Neural cell (in vitro differentiated cells): ENCODE measurements at regions not wholly inside any gene's neighbourhood (a gene's known extent, or its start where the extent isn't known, plus 50 kb on each side); places are given as distances from the start of the nearest gene placed in this dataset.

ENCODE experiments used
- H2AFZ ChIP-seq: fragments of 200-600, 300-800 bp; sonication (generic), shearing (Covaris generic); 2 replicates; pipeline ENCODE4 v1.6.0; 2014; ENCODE audit warnings: low read depth, mild to moderate bottlenecking, antibody characterized with exemption, low read length, moderate library complexity
- H3F3A ChIP-seq: fragments of 200-600 bp; shearing (Covaris generic); 2 replicates; pipeline ENCODE4 v1.6.1; 2016; ENCODE audit warnings: mild to moderate bottlenecking, moderate library complexity, mixed read lengths, antibody characterized with exemption, low read length; ENCODE audit not compliant: insufficient read depth, poor library complexity, severe bottlenecking
- H3K27ac ChIP-seq: fragments of 200-600, 300-800 bp; sonication (generic), shearing (Covaris generic); 2 replicates; pipeline ENCODE4 v1.5.1; 2014; ENCODE audit warnings: mild to moderate bottlenecking, low read length, moderate library complexity
- H3K27me3 ChIP-seq: fragments of 300-800, 200-600 bp; sonication (generic), shearing (Covaris generic); 2 replicates; pipeline ENCODE4 v1.6.0; 2014; ENCODE audit warnings: mild to moderate bottlenecking, low read depth, low read length, moderate library complexity; ENCODE audit not compliant: insufficient read depth
- H3K36me3 ChIP-seq: fragments of 300-800, 200-600 bp; sonication (generic), shearing (Covaris generic); 2 replicates; pipeline ENCODE4 v1.5.1; 2014; ENCODE audit warnings: mild to moderate bottlenecking, antibody characterized with exemption, low read length, moderate library complexity; ENCODE audit not compliant: insufficient read depth
- H3K4me2 ChIP-seq: fragments of 300-800, 200-600 bp; sonication (generic), shearing (Covaris generic); 2 replicates; pipeline ENCODE4 v1.6.0; 2014; ENCODE audit warnings: mild to moderate bottlenecking, low read length
- H3K4me3 ChIP-seq: fragments of 300-800, 200-600 bp; sonication (generic), shearing (Covaris generic); 2 replicates; pipeline ENCODE4 v1.5.1; 2014; ENCODE audit warnings: mild to moderate bottlenecking, low read length, moderate library complexity
- H3K79me2 ChIP-seq: fragments of 200-600 bp; shearing (Covaris generic); replicated peaks from 2 replicates; pipeline ENCODE4 v1.6.0; 2014; ENCODE audit warnings: mild to moderate bottlenecking, low read length, moderate library complexity; ENCODE audit not compliant: insufficient read depth
- H3K9ac ChIP-seq: fragments of 300-800, 200-600 bp; sonication (generic), shearing (Covaris generic); 2 replicates; pipeline ENCODE4 v1.6.1; 2016; ENCODE audit warnings: mild to moderate bottlenecking, low read length, mixed read lengths
- H3K9me2 ChIP-seq: fragments of 200-600 bp; shearing (Covaris generic); 2 replicates; pipeline ENCODE4 v1.6.1; 2016; ENCODE audit warnings: mild to moderate bottlenecking, low read length, mixed read lengths; ENCODE audit not compliant: insufficient read depth
- H3K9me3 ChIP-seq: fragments of 200-600, 300-800 bp; sonication (generic), shearing (Covaris generic); 2 replicates; pipeline ENCODE4 v1.6.1; 2016; ENCODE audit warnings: mild to moderate bottlenecking, mixed run types, low read length, moderate library complexity, mixed read lengths
- H4K20me1 ChIP-seq: fragments of 200-600 bp; shearing (Covaris generic); 2 replicates; pipeline ENCODE4 v1.6.1; 2016; ENCODE audit warnings: mild to moderate bottlenecking, mixed run types; ENCODE audit not compliant: insufficient read depth
- CTCF ChIP-seq: fragments of 450-650 bp; IDR thresholded peaks from 2 replicates; pipeline ENCODE4 v1.5.1; 2014; ENCODE audit warnings: antibody characterized with exemption, mild to moderate bottlenecking, moderate library complexity; ENCODE audit not compliant: poor library complexity, severe bottlenecking
- EP300 ChIP-seq: fragments of 450-650 bp; conservative IDR thresholded peaks from 2 replicates; pipeline ENCODE4 v1.6.1; 2014; ENCODE audit warnings: antibody characterized with exemption, mild to moderate bottlenecking, moderate library complexity; ENCODE audit not compliant: poor library complexity, severe bottlenecking
- EZH2 ChIP-seq: fragments of 200-600, 300-800 bp; shearing (Covaris generic), sonication (generic); IDR thresholded peaks from 2 replicates; pipeline ENCODE4 v1.6.1; 2014; ENCODE audit warnings: antibody characterized with exemption, low read length, borderline replicate concordance, mild to moderate bottlenecking; ENCODE audit not compliant: insufficient read depth, poor library complexity, severe bottlenecking
- MXI1 ChIP-seq: fragments of 450-650 bp; conservative IDR thresholded peaks from 2 replicates; pipeline ENCODE4 v1.6.1; 2014; ENCODE audit warnings: antibody characterized with exemption, mild to moderate bottlenecking; ENCODE audit not compliant: poor library complexity, severe bottlenecking
- POLR2AphosphoS5 ChIP-seq: IDR thresholded peaks from 2 replicates; pipeline ENCODE4 v1.6.1; 2012
- RAD21 ChIP-seq: fragments of 450-650 bp; conservative IDR thresholded peaks from 2 replicates; pipeline ENCODE4 v1.6.1; 2014; ENCODE audit warnings: antibody characterized with exemption, mild to moderate bottlenecking, moderate library complexity
- REST ChIP-seq: IDR thresholded peaks from 2 replicates; pipeline ENCODE4 v1.6.1; 2012; ENCODE audit warnings: borderline replicate concordance
- SMC3 ChIP-seq: fragments of 450-650 bp; conservative IDR thresholded peaks from 2 replicates; pipeline ENCODE4 v1.6.1; 2014; ENCODE audit warnings: antibody characterized with exemption, mild to moderate bottlenecking, moderate library complexity; ENCODE audit not compliant: poor library complexity
- TAF1 ChIP-seq: IDR thresholded peaks from 2 replicates; pipeline ENCODE4 v1.6.1; 2012; ENCODE audit warnings: low read depth

GRCh38 chr1:190679983-190680382 is 202.3 kb upstream of the BRINP3 start:
- Histone ChIP-seq H3F3A (no peaks in the 10 kb centered on the region), H3K9me2 (no peaks in the 10 kb centered on the region), H2AFZ (no peak overlapping the region), H3K4me3 (no peak overlapping the region), H3K27me3 (no peaks in the 10 kb centered on the region), H3K9me3 (no peaks in the 10 kb centered on the region), H3K79me2 (no peaks in the 10 kb centered on the region), H3K36me3 (no peaks in the 10 kb centered on the region), H4K20me1 (no peaks in the 10 kb centered on the region), H3K27ac (no peak overlapping the region), H3K9ac (no peak overlapping the region), H3K4me2 (no peak overlapping the region)
- TF ChIP-seq EZH2 (no peak), RAD21 (no peak), CTCF (no peak), SMC3 (no peak), POLR2AphosphoS5 (no peak)

- Histone ChIP-seq H2AFZ (no peak overlapping the region), H3F3A (no peaks in the 10 kb centered on the region), H3K9me2 (no peaks in the 10 kb centered on the region), H3K4me3 (no peak overlapping the region), H3K9ac (no peak overlapping the region), H4K20me1 (no peaks in the 10 kb centered on the region), H3K79me2 (no peaks in the 10 kb centered on the region), H3K9me3 (no peaks in the 10 kb centered on the region), H3K27ac (no peak overlapping the region), H3K36me3 (no peaks in the 10 kb centered on the region), H3K27me3 (no peaks in the 10 kb centered on the region), H3K4me2 (no peak overlapping the region)
- TF ChIP-seq EP300 = no peak
- TF ChIP-seq REST = no peak
- no peak for TF ChIP-seq RAD21
- TF ChIP-seq MXI1 = no peak
- TF ChIP-seq SMC3 = no peak
- TF ChIP-seq CTCF = no peak
- TF ChIP-seq TAF1 = no peak
- TF ChIP-seq EZH2 = no peak
- TF ChIP-seq POLR2AphosphoS5 = no peak
Observed at GRCh38 chr1:190685676-190686075, 208.0 kb upstream of the BRINP3 start.
